MM.1S (cell line): ENCODE measurements at regions not wholly inside any gene's neighbourhood (a gene's known extent, or its start where the extent isn't known, plus 50 kb on each side); places are given as distances from the start of the nearest gene placed in this dataset.

ENCODE experiments used
- DNase-seq: peaks from one replicate; pipeline ENCODE4 v3.0.0-alpha.2; 2015
- H2AFZ ChIP-seq: fragments of 300-600 bp; sonication (generic); 2 replicates; pipeline ENCODE4 v1.6.0; 2016; ENCODE audit warnings: antibody characterized with exemption, low read length
- H3F3A ChIP-seq: fragments of 300-600 bp; sonication (generic); 2 replicates; pipeline ENCODE4 v1.6.1; 2016; ENCODE audit warnings: mild to moderate bottlenecking, antibody characterized with exemption, low read length, moderate library complexity, mixed read lengths; ENCODE audit not compliant: insufficient read depth
- H3K27ac ChIP-seq: fragments of 300-600 bp; sonication (generic); 2 replicates; pipeline ENCODE4 v1.5.1; 2016; ENCODE audit warnings: mild to moderate bottlenecking, low read length
- H3K27me3 ChIP-seq: fragments of 300-600 bp; sonication (generic); replicated peaks from 2 replicates; pipeline ENCODE4 v1.6.0; 2016; ENCODE audit warnings: low read length; ENCODE audit not compliant: insufficient read depth
- H3K36me3 ChIP-seq: fragments of 300-600 bp; sonication (generic); replicated peaks from 2 replicates; pipeline ENCODE4 v1.6.1; 2016; ENCODE audit warnings: mild to moderate bottlenecking, low read length, mixed read lengths; ENCODE audit not compliant: insufficient read depth
- H3K4me1 ChIP-seq: fragments of 300-600 bp; sonication (generic); 2 replicates; pipeline ENCODE4 v1.6.1; 2016; ENCODE audit warnings: low read length, mixed read lengths
- H3K4me2 ChIP-seq: fragments of 300-600 bp; sonication (generic); 2 replicates; pipeline ENCODE4 v1.6.0; 2016; ENCODE audit warnings: low read depth, low read length
- H3K4me3 ChIP-seq: fragments of 300-600 bp; sonication (generic); 2 replicates; pipeline ENCODE4 v1.5.1; 2016; ENCODE audit warnings: low read length, mixed read lengths
- H3K79me2 ChIP-seq: fragments of 300-600 bp; sonication (generic); 2 replicates; pipeline ENCODE4 v1.6.1; 2016; ENCODE audit warnings: mixed run types, low read length, mixed read lengths
- H3K9ac ChIP-seq: fragments of 300-600 bp; sonication (generic); 2 replicates; pipeline ENCODE4 v1.6.1; 2016; ENCODE audit warnings: low read length, mixed read lengths
- H3K9me2 ChIP-seq: fragments of 300-600 bp; sonication (generic); replicated peaks from 2 replicates; pipeline ENCODE4 v1.6.1; 2016; ENCODE audit warnings: mild to moderate bottlenecking, low read length, mixed read lengths; ENCODE audit not compliant: insufficient read depth
- H3K9me3 ChIP-seq: fragments of 300-600 bp; sonication (generic); replicated peaks from 2 replicates; pipeline ENCODE4 v1.6.1; 2016; ENCODE audit warnings: mild to moderate bottlenecking, low read length, mixed read lengths; ENCODE audit not compliant: insufficient read depth
- H4K20me1 ChIP-seq: fragments of 300-600 bp; sonication (generic); 2 replicates; pipeline ENCODE4 v1.6.1; 2016; ENCODE audit warnings: mild to moderate bottlenecking, low read length, moderate library complexity, mixed read lengths; ENCODE audit not compliant: insufficient read depth
- CTCF ChIP-seq: fragments of 300-600 bp; sonication (generic); IDR thresholded peaks from 2 replicates; pipeline ENCODE4 v1.5.1; 2016; ENCODE audit warnings: antibody characterized with exemption, low read length, mixed read lengths
- EZH2 ChIP-seq: fragments of 300-600 bp; sonication (generic); optimal IDR thresholded peaks from 2 replicates; pipeline ENCODE3; 2017; ENCODE audit warnings: low read depth, mild to moderate bottlenecking, antibody characterized with exemption, low read length, mixed read lengths
- EZH2phosphoT487 ChIP-seq: fragments of 300-600 bp; sonication (generic); IDR thresholded peaks from 2 replicates; pipeline ENCODE4 v1.6.1; 2018; ENCODE audit warnings: antibody characterized with exemption, low read length

GRCh38 chr14:29461506-29461905 lies 466.1 kb downstream of the PRKD1 start:
- Histone ChIP-seq H3K4me1 (no peaks in the 10 kb centered on the region), H4K20me1 (no peaks in the 10 kb centered on the region), H3K9me2 (no peaks in the 10 kb centered on the region), H3K9me3 (no peaks in the 10 kb centered on the region), H3K4me2 (no peak overlapping the region), H3K4me3 (no peak overlapping the region), H3K36me3 (no peaks in the 10 kb centered on the region), H3K9ac (no peak overlapping the region), H3K27ac (no peak overlapping the region), H3K27me3 (no peaks in the 10 kb centered on the region), H3F3A (no peaks in the 10 kb centered on the region), H2AFZ (no peak overlapping the region), H3K79me2 (no peaks in the 10 kb centered on the region)
- TF ChIP-seq CTCF = no peak
- no peak for DNase-seq

GRCh38 chr14:29462321-29462720 lies 465.3 kb downstream of the PRKD1 start:
- H3K27me3 ChIP-seq = no peaks in the 10 kb centered on the region
- H3K9ac ChIP-seq = no peak overlapping the region
- H3K4me3 ChIP-seq = no peak overlapping the region
- TF ChIP-seq CTCF (no peak), EZH2phosphoT487 (no peak), EZH2 (no peak)
- no peaks in the 10 kb centered on the region for H3K79me2 ChIP-seq
- no peak overlapping the region for H3K4me2 ChIP-seq
- no peaks in the 10 kb centered on the region for H3K9me3 ChIP-seq
- no peaks in the 10 kb centered on the region for H4K20me1 ChIP-seq
- no peaks in the 10 kb centered on the region for H3F3A ChIP-seq
- H3K27ac ChIP-seq = no peak overlapping the region
- H3K36me3 ChIP-seq = no peaks in the 10 kb centered on the region
- H2AFZ ChIP-seq = no peak overlapping the region
- H3K9me2 ChIP-seq = no peaks in the 10 kb centered on the region
- DNase-seq = no peak
- H3K4me1 ChIP-seq = no peaks in the 10 kb centered on the region

- Histone ChIP-seq H3K27me3 (no peaks in the 10 kb centered on the region), H3F3A (no peaks in the 10 kb centered on the region), H3K9ac (no peak overlapping the region), H3K9me3 (no peaks in the 10 kb centered on the region), H3K36me3 (no peaks in the 10 kb centered on the region), H3K4me2 (no peak overlapping the region), H3K79me2 (no peaks in the 10 kb centered on the region), H3K4me3 (no peak overlapping the region), H2AFZ (no peak overlapping the region), H4K20me1 (no peaks in the 10 kb centered on the region), H3K27ac (no peak overlapping the region), H3K4me1 (no peaks in the 10 kb centered on the region), H3K9me2 (no peaks in the 10 kb centered on the region)
- TF ChIP-seq EZH2 (no peak), CTCF (no peak), EZH2phosphoT487 (no peak)
- DNase-seq = no peak
Observed at GRCh38 chr14:29462772-29463171, 464.9 kb downstream of the PRKD1 start.
